ENCODE measurements at regions not wholly inside any gene's neighbourhood (a gene's known extent, or its start where the extent isn't known, plus 50 kb on each side); places are given as distances from the start of the nearest gene placed in this dataset.

- TF ChIP-seq NR2F2 (IDR thresholded peaks at IDR 0.05), result no peak
- no peak for TF ChIP-seq JUND (IDR thresholded peaks at IDR 0.05)
- no peak for TF ChIP-seq EGR1 (IDR thresholded peaks at IDR 0.05; ENCODE audit: low read depth in 2 of 2)
- TF ChIP-seq HNF4A (conservative IDR thresholded peaks at IDR 0.05), result no peak
- no peak for TF ChIP-seq GABPA (IDR thresholded peaks at IDR 0.05 in 1 of 2, conservative IDR thresholded peaks at IDR 0.05 in 1 of 2)
- DNase-seq (ENCODE audit: low spot score), result no peak
- H3K36me3 ChIP-seq (ENCODE audit: control insufficient read depth in 4 of 4, insufficient read depth in 3 of 4, low read depth in 1 of 4, low read length in 3 of 4), result no peaks in the 10 kb centered on the region
- no peak overlapping the region for H3K4me3 ChIP-seq (ENCODE audit: low read depth in 1 of 3, low read length in 3 of 3)
- H3K9me3 ChIP-seq (ENCODE audit: control insufficient read depth in 4 of 4, low read length in 3 of 4), result no peaks in the 10 kb centered on the region
- no peak overlapping the region for H3K9ac ChIP-seq (ENCODE audit: low read depth in 1 of 2, low read length in 2 of 2)
- no peaks in the 10 kb centered on the region for H3K4me1 ChIP-seq (ENCODE audit: control insufficient read depth in 4 of 4, insufficient read depth in 4 of 4, low read length in 3 of 4)
- no peak overlapping the region for H3K27ac ChIP-seq (ENCODE audit: low read depth in 1 of 2, low read length in 2 of 2)
- no peaks in the 10 kb centered on the region for H3K27me3 ChIP-seq (ENCODE audit: control insufficient read depth in 4 of 4, insufficient read depth in 4 of 4, low read length in 3 of 4)
Measured at GRCh38 chr18:34128436-34128835, 96.3 kb downstream of the NOL4 start.

GRCh38 chr18:34126121-34126520 is 98.6 kb downstream of the NOL4 start:
- Histone ChIP-seq H3K9me3 (ENCODE audit: control insufficient read depth in 4 of 4, low read length in 3 of 4) (no peaks in the 10 kb centered on the region), H3K9ac (ENCODE audit: low read depth in 1 of 2, low read length in 2 of 2) (no peak overlapping the region), H3K4me3 (ENCODE audit: low read depth in 1 of 3, low read length in 3 of 3) (no peak overlapping the region), H3K36me3 (ENCODE audit: control insufficient read depth in 4 of 4, insufficient read depth in 3 of 4, low read depth in 1 of 4, low read length in 3 of 4) (no peaks in the 10 kb centered on the region), H3K27me3 (ENCODE audit: control insufficient read depth in 4 of 4, insufficient read depth in 4 of 4, low read length in 3 of 4) (no peaks in the 10 kb centered on the region), H3K27ac (ENCODE audit: low read depth in 1 of 2, low read length in 2 of 2) (no peak overlapping the region), H3K4me1 (ENCODE audit: control insufficient read depth in 4 of 4, insufficient read depth in 4 of 4, low read length in 3 of 4) (peaks cover 0 to 14% (median 13%) of the 10 kb centered on the region in 4 donors)
- no peak for DNase-seq (ENCODE audit: low spot score)
- 87% methylated on average over 3 of the region's 3 CpGs for WGBS
- TF ChIP-seq HNF4G (IDR thresholded peaks at IDR 0.05), result no peak

DNA sequence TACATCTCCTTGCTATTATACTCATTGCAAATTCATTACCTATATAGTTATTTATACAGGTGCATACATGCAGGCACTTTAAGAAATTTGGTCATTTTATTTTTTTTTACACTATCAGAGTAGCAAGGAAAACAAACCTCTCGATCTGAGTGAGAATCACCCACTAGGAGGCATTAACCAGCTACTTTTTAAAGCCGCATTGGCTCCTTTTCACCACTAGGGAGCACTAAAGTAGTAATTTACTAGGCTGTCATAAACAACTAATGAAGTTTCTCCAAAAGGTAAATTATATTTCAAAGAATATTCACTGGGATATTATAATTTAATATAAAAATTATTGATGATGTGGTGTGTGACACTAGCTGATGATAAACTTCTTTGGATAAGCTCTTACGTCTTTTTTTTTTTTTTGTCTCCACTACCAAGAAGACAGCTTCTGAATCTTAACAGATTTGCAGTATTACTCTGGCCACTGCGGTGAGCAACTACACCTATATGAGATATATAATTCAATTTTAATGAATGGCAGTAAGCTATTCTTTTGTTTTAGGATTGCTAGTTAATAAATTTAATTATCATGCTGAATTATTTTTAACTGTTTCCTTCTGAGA is 101.9 kb downstream of the NOL4 start:
- no peak overlapping the region for H3K27ac ChIP-seq (ENCODE audit: low read depth in 1 of 2, low read length in 2 of 2)
- H3K4me3 ChIP-seq (ENCODE audit: low read depth in 1 of 3, low read length in 3 of 3), result no peak overlapping the region
- H3K4me1 ChIP-seq (ENCODE audit: control insufficient read depth in 4 of 4, insufficient read depth in 4 of 4, low read length in 3 of 4), result peaks cover 0 to 28% (median 16%) of the 10 kb centered on the region in 4 donors
- DNase-seq (ENCODE audit: low spot score), result no peak
- no peaks in the 10 kb centered on the region for H3K36me3 ChIP-seq (ENCODE audit: control insufficient read depth in 4 of 4, insufficient read depth in 3 of 4, low read depth in 1 of 4, low read length in 3 of 4)
- no peaks in the 10 kb centered on the region for H3K9me3 ChIP-seq (ENCODE audit: control insufficient read depth in 4 of 4, low read length in 3 of 4)
- no peak overlapping the region for H3K9ac ChIP-seq (ENCODE audit: low read depth in 1 of 2, low read length in 2 of 2)
- H3K27me3 ChIP-seq (ENCODE audit: control insufficient read depth in 4 of 4, insufficient read depth in 4 of 4, low read length in 3 of 4), result no peaks in the 10 kb centered on the region
- TF ChIP-seq, protein P1, sequence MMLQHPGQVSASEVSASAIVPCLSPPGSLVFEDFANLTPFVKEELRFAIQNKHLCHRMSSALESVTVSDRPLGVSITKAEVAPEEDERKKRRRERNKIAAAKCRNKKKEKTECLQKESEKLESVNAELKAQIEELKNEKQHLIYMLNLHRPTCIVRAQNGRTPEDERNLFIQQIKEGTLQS (IDR thresholded peaks at IDR 0.05), result no peak
- TF ChIP-seq RAD21 (IDR thresholded peaks at IDR 0.05), result peak; percentile 81 to 83
- TF ChIP-seq, protein P2, sequence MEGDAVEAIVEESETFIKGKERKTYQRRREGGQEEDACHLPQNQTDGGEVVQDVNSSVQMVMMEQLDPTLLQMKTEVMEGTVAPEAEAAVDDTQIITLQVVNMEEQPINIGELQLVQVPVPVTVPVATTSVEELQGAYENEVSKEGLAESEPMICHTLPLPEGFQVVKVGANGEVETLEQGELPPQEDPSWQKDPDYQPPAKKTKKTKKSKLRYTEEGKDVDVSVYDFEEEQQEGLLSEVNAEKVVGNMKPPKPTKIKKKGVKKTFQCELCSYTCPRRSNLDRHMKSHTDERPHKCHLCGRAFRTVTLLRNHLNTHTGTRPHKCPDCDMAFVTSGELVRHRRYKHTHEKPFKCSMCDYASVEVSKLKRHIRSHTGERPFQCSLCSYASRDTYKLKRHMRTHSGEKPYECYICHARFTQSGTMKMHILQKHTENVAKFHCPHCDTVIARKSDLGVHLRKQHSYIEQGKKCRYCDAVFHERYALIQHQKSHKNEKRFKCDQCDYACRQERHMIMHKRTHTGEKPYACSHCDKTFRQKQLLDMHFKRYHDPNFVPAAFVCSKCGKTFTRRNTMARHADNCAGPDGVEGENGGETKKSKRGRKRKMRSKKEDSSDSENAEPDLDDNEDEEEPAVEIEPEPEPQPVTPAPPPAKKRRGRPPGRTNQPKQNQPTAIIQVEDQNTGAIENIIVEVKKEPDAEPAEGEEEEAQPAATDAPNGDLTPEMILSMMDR (IDR thresholded peaks at IDR 0.05; ENCODE audit: low read depth, low read length, missing input control), result peak; percentile 86
- 20% methylated on average over 4 of the region's 4 CpGs for WGBS

DNA sequence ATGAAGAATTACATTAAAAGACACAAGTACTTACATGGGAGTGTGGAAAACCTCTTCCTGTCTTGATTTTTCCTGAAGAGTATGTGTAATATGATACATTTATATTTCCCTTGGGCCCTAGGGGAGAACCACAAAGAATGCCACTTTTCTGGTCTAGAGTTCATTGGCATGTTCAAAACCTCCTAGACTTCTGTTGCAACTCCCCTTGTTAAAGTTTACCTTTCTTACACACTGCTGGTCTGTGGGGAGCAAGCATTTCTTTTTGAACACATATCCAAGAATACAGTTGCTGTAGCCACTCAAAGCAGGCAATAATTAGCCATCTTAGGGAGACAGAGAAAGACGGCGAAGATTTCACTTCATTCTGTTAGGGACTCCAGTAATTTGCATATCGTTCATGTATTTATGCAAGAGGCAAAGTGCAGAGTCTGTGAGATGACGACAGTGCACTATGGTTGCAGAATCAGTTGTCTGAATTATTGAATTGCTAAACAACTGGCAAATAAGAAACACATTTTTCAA is 103.5 kb downstream of the NOL4 start:
- peak; percentile 32 for DNase-seq (ENCODE audit: low spot score)
- 16% methylated on average over 4 of the region's 4 CpGs for WGBS
- H3K9ac ChIP-seq (ENCODE audit: low read depth in 1 of 2, low read length in 2 of 2), result peak overlapping the region in 1 of 2 donors; percentile 10
- peaks cover 0 to 28% (median 16%) of the 10 kb centered on the region in 4 donors for H3K4me1 ChIP-seq (ENCODE audit: control insufficient read depth in 4 of 4, insufficient read depth in 4 of 4, low read length in 3 of 4)
- peak overlapping the region; percentile 21 to 26 (median 22) for H3K4me3 ChIP-seq (ENCODE audit: low read depth in 1 of 3, low read length in 3 of 3)
- no peaks in the 10 kb centered on the region for H3K27me3 ChIP-seq (ENCODE audit: control insufficient read depth in 4 of 4, insufficient read depth in 4 of 4, low read length in 3 of 4)
- H3K27ac ChIP-seq (ENCODE audit: low read depth in 1 of 2, low read length in 2 of 2), result peak overlapping the region; percentile 55 to 78
- no peaks in the 10 kb centered on the region for H3K9me3 ChIP-seq (ENCODE audit: control insufficient read depth in 4 of 4, low read length in 3 of 4)
- no peaks in the 10 kb centered on the region for H3K36me3 ChIP-seq (ENCODE audit: control insufficient read depth in 4 of 4, insufficient read depth in 3 of 4, low read depth in 1 of 4, low read length in 3 of 4)
- TF ChIP-seq RXRA (IDR thresholded peaks at IDR 0.05), result peak; percentile 75 to 78
- TF ChIP-seq NR2F2 (IDR thresholded peaks at IDR 0.05), result no peak
- peak; percentile 86 to 90 for TF ChIP-seq HNF4A (conservative IDR thresholded peaks at IDR 0.05)
- TF ChIP-seq, protein P3, sequence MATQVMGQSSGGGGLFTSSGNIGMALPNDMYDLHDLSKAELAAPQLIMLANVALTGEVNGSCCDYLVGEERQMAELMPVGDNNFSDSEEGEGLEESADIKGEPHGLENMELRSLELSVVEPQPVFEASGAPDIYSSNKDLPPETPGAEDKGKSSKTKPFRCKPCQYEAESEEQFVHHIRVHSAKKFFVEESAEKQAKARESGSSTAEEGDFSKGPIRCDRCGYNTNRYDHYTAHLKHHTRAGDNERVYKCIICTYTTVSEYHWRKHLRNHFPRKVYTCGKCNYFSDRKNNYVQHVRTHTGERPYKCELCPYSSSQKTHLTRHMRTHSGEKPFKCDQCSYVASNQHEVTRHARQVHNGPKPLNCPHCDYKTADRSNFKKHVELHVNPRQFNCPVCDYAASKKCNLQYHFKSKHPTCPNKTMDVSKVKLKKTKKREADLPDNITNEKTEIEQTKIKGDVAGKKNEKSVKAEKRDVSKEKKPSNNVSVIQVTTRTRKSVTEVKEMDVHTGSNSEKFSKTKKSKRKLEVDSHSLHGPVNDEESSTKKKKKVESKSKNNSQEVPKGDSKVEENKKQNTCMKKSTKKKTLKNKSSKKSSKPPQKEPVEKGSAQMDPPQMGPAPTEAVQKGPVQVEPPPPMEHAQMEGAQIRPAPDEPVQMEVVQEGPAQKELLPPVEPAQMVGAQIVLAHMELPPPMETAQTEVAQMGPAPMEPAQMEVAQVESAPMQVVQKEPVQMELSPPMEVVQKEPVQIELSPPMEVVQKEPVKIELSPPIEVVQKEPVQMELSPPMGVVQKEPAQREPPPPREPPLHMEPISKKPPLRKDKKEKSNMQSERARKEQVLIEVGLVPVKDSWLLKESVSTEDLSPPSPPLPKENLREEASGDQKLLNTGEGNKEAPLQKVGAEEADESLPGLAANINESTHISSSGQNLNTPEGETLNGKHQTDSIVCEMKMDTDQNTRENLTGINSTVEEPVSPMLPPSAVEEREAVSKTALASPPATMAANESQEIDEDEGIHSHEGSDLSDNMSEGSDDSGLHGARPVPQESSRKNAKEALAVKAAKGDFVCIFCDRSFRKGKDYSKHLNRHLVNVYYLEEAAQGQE (IDR thresholded peaks at IDR 0.05), result peak; percentile 48
- peak; percentile 24 for TF ChIP-seq FOXA1 (IDR thresholded peaks at IDR 0.05)
- peak in 1 of 2 donors; percentile 5 for TF ChIP-seq RAD21 (IDR thresholded peaks at IDR 0.05)
- TF ChIP-seq FOXA2 (IDR thresholded peaks at IDR 0.05), result peak; percentile 20
- peak; percentile 87 for TF ChIP-seq SP1 (IDR thresholded peaks at IDR 0.05)
- no peak for TF ChIP-seq ZBTB33 (IDR thresholded peaks at IDR 0.05)
- TF ChIP-seq GABPA (IDR thresholded peaks at IDR 0.05 in 1 of 2, conservative IDR thresholded peaks at IDR 0.05 in 1 of 2), result no peak
- TF ChIP-seq, protein P1 (IDR thresholded peaks at IDR 0.05), result peak; percentile 81
